ENCODE measurements at regions not wholly inside any gene's neighbourhood (a gene's known extent, or its start where the extent isn't known, plus 50 kb on each side); places are given as distances from the start of the nearest gene placed in this dataset.
A peak's percentile ranks its signal among the peaks of the same experiment; 100 is the strongest.
"Not testable (repeated sequence)": the region's sequence is repeated elsewhere in the genome, so short reads cannot be mapped to it uniquely, and the experiment has no call there.

DNA sequence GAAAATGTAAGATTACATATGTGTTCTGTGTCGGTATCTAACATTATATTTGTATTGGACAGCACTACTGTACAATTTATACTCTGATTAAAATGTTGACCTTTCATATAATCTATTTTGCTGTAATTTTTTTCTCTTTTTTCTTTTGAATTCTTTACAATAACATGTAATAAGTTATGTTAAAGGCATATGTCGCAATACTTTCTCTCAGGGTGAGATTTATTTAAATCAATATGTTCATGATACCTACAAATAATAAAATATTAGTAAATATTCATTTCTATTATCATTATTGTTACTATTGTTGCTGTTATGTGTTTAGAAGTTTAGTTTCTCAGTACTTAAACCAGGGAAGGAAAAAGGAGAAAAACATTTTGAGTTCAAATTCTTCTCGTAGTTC is 807.4 kb downstream of the STIM2 start:
- DNase-seq, result no peak

DNA sequence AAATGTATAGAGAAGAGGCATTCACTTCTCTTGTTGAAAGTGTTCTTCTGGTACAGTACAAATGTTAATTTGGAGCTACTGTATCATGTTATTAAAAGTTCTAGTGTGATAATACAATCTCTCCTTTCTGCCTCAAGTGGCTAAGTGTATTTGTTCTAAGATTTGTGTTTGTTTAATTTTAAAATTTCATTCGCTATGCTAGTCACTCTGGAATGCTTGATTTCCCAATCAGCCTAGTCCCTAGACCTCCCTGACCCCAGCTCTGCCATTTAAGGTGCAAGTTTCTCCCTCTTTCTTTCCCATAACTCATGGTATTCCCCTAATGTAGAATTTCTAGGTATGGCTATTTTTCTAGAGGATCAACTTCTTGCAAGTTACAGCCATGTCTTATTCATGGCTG is 817.4 kb downstream of the STIM2 start:
- DNase-seq, result no peak

DNA sequence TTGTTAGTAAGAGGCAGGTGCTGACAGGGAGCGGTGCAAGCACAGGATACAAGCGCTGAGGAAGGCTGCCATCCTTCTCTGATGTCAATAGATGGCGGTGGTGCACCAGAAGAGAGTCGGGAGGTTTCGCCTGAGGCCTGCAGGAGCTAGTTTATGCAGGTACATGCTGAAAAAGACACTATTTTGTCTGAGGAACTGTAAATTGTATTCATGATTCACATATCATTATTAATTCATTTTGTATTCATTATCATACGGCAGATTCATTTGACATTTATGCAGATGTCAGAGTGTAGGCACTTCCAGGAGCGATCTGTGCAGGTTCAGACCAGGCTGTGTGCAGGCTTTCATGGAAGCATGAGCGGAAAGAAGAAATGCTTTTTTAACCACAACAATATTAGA is 824.0 kb downstream of the STIM2 start:
- peak; percentile 26 for DNase-seq

DNA sequence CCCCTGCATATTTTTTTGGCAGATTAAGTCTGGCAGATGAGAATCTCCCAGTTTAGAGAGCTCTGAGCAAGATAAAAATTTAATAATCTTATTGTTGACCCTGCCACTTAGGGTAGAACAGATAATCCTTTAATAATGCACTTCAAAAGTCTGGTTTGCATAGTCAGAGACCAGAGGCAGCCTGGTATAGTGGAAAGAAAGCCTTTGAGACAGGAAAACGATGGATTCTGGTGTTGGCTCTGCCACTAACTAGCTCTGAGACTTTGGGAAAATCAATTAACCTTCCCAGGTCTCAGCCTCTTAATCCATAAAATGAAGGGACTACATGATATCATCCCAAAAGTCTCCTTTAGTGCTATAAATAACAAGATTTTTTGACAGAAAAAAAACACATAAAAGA is 824.5 kb downstream of the STIM2 start:
- no peak for DNase-seq

DNA sequence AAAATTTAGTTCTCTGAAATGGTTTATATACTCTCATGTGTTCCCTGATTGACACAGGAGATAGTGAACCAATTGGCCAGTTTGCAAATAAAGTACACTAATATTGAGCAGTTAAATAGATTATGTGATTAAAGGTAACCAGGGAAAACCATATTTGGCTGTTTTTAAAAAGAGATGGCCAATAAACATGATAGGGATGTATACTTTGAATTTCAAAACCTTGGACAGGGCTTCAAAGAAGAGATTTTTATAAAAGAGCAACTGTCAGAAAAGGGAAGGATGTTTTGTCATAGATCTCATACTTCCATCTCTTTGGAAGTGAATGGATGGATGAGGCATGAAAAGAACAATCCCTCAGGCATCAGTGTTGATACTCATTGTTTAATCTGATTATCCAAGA is 825.3 kb downstream of the STIM2 start:
- no peak for DNase-seq

DNA sequence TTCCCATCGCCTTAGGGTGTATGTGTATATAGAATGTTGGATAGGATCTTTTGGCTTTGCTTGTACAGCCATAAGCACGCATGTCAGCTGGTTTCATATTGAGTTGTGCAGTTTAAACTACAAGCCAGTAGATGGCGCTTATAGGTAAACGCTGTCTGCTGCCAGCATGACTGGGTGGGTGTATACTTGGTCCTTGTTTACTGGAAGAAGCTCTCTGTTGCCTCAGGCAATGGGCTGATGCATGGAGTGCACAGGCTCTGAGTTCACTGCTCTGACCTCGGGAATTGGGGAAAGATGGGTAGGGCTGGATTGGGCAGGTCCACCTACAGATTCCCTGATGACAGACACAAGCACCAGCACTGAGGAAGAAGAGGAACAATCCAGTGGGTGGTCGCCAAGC is 831.5 kb downstream of the STIM2 start:
- peak; percentile 15 for DNase-seq

DNA sequence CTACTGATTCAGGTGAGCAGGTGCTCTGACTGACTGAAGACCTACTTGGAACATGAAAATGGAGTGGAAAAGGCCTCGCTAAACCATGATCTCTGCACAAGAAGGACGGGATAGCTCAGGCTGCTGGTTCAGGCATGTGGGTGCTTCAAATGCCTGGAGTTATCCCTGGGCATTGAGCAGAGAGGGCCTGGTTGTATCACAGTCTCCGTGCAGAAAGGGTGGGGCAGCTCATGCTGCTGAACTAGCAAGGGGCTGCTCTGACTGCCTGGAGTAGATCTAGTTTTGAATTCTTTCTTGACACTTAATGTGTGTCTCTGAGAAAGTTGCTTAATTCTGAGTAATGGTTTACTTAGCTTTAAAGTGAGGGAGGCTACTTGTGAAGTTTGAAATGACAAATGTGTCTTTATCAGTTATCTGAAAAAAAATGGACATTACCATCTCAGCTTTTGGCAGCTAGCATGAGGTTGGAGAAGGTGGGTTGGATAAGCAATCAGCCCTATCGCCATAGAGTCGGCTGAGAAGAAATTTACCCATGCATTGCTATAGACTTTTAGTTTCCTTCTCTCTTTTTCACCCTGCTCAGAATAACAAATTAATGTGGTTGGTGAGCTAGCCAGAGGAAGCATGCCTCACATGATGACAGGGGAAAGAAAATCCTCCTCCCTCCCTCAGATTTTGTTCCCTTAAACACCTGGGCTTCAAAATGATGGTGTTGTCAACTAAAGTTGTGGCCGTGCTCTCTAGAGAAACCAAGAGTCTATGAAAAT is 832.4 kb downstream of the STIM2 start:
- no peak for DNase-seq

DNA sequence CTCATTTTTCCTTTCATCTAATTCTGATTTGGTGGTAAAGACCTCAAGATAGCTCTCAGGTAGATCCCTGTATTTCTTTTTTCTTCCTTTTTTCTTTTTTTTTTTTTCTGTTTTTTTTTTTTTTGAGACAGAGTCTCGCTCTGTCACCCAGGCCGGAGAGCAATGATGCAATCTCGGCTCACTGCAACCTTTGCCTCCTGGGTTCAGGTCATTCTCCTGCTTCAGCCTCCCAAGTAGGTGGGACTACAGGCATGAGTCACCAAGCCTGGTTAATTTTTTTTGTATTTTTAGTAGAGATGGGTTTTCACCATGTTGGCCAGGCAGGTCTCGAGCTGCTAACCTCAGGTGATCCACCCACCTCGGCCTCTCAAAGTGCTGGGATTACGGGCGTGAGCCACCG is 835.6 kb downstream of the STIM2 start:
- DNase-seq, result not testable (repeated sequence)

DNA sequence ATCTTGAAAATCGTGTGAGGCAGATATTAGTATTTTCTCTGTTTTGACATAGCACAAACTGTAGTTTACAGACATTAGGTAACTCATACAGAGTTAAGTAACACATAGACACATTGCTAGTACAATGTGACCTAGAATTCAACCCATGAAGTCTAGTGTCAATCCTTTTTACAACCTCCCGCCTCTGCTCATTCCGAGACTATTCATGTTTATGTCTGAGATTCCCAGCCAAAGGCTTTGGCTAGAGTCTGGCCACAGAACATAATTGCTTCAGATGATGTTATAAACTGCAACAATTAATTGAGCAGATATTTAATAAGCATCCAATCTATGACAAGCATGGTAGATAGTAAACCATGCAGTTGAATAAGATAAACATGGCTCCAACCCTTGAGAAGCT is 841.0 kb downstream of the STIM2 start:
- DNase-seq, result no peak

DNA sequence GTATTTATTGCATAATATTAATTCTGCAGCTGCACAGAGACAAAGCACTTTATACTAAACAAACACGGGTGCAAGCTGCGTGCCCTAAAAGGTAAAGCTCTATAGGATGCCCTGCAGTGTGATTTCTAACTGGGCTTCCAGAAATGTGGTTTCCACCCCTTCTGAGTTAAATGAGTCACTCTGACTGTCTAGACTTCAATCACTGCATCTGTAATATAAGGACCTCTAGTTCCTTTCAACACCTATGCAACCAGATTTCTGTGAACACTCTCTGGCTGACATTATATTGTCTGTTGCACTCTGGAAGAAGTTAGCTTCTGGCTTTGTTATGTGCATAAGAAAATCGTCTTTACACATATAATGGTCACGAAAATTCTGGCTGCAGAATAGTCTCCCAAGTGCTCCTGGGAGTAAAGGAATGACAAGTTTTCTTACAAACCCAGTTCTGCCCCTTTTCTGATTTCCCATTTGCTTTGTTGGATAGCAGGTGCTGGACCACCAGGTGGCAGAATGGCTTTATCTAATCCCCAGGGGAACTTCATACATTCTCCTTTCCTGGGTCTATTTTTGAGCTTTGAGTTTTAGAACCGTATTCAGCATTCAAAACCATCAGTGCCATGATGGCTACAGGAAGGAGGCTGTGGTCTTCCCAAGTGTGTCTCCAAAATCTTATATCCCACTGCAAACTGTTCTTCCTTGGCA is 842.2 kb downstream of the STIM2 start:
- no peak for DNase-seq

DNA sequence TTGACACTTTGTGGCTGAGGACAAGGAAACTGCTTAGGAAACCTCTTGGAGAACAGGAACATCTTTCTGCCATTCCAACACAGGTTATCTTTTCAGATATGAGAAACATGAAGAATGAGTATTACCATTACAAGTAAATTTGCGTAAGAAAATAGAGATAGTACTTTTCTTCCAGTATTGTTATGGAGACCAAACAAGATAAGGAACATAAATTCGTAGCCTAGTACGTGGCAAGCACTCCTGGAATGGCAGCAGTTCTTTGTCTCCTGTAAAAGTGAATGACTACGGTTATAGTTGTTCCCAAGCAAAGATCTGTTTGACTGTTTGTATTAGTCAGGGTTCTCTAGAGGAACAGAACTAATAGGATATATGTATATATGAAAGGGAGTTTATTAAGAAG is 843.1 kb downstream of the STIM2 start:
- DNase-seq, result no peak

DNA sequence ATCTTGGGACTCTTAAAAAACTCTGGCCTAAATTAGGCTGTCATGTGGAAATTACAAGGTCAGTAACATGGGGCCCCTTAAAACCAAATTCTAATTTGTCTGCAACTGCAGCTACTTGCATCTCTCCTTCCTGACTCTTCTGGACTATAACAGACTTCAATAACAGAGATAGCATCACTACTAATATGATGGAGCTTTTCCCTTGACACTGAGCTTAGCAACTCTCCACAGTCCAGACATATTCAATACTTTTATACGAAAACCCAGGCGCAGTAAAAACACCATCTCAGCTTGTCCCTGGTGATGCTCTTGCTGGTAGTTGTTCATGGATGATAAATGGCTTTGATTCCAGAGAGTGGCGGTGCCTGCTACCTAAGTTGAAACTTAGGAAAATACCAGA is 850.4 kb downstream of the STIM2 start:
- DNase-seq, result no peak

DNA sequence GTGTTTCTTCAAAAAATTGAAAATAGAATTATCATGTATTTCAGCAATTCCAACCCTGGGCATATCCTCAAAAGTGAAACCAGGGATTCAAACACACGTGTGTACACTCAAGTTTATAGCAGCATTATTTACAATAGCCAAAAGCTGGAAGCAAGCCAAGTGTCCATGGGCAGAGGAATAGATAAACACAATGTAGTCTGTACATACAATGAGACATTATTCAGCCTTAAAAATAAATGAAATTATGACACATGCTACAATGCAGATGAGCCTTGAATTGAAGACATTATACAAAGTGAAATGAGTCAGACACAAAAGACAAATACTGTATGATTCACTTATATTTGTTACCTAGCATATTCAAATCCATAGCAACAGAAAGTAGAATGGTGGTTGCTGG is 853.4 kb downstream of the STIM2 start:
- DNase-seq, result no peak

DNA sequence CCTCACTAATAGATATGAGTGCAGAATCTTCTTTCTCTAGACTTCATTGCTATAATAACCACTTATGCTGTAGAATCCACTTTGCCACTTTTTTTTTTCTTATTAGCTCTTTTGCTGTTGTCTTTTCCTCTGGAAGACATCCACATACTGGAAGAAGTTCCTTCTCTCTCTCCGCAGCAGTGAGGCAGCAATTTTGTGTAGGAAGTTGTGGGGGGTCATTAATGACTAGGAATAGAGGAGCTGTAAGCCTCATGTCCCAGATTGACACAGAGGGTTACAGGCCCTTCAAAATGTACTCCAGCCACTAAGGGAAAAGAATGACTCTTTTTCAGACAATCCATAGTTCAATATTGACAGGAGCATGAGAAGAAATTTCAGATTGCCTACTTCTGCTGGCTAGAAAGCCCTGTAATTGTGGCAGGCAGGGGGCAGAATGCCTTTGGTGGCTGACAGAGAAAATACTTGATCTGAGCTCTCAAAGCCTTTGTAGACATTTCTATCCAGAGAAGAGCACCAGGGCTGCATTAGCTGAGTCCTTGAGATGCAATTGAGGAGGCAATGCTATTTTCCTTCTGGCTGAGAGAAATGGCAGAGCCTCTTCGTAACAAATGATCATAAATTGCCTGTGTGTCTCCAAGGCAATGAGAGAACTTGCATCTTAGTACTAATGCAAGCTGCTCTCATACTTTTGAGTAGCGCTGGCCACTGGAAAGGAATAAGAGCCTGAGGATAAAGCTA is 856.2 kb downstream of the STIM2 start:
- DNase-seq, result no peak

DNA sequence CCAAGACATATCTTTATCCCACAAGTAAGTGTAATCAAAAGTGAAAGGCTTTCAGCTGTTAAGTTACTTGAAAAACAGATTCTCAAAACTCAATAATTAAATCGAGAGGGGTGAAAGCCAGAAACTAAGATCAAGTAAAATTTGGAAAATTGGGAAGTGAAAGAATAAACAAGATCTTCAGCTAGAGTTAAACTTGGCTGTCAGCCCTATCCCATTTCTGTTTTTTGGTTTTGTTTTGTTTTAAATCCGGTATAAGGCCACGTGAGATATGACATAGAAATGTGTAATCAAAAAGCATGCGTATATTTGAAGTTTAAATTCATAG is 856.8 kb downstream of the STIM2 start:
- DNase-seq, result no peak

DNA sequence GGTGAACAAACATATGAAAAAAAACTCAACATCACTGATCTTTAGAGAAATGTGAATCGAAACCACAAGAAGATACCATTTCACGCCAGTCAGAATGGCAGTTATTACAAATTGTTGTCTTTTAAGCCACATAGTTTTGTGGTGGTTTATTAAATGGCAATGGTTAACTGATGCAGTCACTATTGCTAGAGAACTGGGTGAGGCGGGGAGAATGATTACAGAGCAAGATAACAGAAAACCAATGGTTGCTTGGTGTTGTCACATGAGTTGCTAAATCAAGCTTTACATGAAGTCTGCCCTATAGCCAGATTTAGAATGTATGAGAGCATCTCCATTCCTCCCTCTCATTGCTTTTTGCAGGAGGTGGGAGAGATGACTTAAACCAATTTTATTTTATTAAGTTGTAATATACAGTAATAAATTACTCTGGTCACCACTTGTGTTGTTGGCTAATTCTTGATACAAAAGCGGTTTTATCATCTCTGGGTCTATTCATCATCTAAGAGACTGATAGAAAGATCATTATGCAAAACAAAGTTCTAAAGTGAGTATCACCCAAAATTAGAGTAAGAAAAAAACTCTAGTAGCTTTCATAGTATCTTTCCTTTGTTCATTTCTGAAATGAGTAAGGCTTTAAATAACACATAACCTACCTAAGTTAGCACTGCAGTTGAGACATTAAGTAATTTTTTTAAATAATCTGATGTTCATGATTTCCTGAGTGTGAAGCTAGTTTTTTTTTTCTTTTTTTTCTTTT is 859.5 kb downstream of the STIM2 start:
- no peak for DNase-seq

DNA sequence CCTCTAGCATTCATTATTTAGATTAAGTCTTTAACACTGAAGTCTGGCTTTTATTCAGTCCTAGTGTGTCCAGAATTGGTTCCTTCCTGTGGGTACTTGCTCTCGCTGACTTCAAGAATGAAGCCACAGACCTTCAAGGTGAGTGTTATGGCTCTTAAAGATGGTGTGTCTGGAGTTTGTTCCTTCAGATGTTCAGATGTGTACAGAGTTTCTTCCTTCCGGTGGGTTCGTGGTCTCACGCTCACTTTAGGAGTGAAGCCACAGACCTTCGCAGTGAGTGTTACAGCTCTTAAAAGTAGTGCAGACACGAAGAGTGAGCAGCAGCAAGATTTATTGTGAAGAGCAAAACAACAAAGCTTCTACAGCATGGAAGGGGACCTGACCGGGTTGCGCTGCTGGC is 860.6 kb downstream of the STIM2 start:
- DNase-seq, result no peak

DNA sequence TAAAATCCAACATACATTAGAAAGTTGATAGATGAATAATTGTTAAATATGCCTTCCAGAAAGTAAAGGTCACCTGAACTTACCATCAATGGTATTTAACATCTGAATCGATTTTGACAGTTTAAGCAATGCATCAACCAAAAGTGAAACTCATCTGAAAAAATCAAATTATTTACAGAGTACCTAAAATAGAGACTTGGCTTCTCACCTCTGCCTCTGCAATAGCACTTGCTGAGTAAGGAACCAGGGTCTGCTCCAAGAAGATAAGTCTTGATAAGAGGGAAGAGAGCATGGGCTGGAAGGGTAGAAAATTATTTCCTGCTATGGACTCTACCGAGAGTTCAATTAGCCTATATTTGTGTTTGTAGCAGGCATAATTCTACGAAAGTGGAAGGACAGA is 868.3 kb downstream of the STIM2 start:
- DNase-seq, result no peak

DNA sequence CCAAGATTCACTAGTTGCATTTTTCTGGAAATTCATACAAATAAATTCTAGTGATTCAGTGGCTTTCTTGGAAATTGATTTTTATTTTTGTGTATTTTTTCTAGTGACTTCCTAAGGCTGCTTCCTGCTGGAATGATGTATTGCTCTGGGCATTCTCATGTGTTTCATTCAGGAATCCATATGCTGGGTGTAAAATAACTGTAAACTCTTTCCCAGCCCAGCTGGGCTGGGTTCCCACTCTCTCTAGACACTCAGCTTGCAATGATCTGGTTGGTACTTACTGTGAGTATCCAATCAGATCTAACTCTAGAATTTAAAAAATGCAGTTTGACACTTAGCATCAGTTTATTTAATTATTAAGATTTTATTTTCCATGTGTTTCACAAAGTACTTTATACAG is 882.2 kb downstream of the STIM2 start:
- DNase-seq, result no peak

DNA sequence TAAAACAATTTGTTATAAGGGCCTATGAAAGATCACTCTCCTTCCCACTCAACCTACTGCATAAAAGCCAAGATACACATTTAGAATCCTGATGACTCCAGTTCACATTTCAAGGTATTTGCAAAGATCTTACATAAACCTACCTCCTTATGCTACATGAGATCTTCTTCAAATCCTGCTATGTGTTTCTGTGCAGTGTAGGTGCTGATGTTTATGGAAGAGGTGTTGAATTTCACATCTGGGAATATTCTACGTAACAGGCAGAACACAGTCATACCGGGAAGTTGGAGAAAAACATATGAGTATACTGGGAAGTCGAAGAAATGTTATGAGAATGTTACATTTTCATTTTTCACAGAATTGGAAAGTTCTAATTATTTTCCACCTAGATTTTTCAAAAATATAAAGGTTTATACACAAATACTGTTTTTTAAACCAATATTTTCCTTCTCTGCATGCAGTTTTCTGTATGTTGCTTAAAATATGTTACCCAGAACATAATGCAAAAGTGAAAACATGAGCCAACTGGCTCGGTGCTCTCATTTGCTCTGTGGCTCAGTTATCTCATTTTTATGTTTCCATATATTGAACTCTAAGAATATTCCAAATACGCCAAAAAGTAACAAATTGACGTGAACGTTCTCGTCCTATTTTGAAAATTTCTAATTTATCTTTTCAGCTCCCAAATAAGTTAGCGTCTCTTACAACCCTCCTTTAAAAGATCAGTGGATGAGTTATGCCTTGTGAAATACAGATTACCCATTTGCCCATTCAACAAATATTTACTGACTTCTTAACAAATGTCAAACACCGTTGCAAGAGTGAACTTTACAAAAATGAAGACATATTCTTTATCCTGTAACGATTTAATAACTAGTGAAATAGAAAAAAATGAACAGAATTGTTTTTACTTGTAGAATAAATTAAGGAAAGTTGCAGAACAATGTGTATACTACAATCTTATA is 899.3 kb downstream of the STIM2 start:
- no peak for DNase-seq

DNA sequence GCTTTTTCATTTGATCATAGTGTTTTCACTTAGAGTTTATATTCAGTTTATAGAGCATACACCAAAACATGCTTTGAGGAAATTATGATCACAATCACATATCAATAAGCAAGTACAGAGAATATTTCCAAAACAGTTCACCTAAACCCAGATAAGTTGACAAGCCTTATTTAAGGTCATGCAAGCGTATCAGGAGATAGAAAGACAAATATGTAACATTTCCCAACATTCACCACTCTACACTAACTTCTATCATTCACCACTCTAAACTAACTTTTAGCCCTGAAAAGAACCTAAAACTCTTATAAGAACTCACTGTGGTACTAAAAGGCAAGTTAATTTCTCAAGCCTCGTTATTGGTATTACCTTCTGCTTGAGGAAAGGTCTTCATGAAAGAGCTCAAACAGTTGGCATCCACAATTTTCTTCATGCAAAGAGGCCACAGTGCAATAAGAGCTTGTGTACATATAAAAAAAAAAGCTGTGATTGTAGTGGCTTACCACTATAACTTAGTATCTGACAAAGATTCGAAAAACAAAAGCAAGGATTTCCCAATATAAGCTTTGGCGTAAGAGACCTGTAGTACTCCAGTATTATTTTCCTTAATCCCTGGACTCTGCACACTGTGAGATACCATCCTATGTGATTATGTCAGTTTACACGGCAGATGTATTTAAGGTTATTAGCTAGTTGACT is 903.3 kb downstream of the STIM2 start:
- DNase-seq, result no peak

DNA sequence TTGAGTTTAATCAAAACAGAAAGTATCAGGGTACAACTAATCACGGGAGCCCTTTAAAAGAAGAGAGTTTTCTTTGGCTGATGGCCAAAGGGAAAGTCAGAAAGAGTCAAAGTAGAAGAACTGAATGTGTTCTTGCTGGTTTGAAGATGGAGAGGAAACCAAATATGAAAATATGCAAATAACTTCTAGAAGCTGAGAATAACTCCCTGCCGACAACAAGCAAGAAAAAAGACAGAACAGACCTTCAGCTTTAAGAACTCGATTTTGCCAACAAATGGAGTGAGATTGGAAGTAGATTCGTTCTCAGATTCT is 903.8 kb downstream of the STIM2 start:
- no peak for DNase-seq
